ENCODE measurements at regions not wholly inside any gene's neighbourhood (a gene's known extent, or its start where the extent isn't known, plus 50 kb on each side); places are given as distances from the start of the nearest gene placed in this dataset.

- Histone ChIP-seq H3K9ac (replicated peaks in 1 of 4; ENCODE audit: extremely low read depth in 1 of 4, low read depth in 3 of 4, low read length in 3 of 4) (no peak overlapping the region), H4K8ac (ENCODE audit: extremely low read depth, insufficient read depth, low read length) (no peak overlapping the region), H3K4me2 (ENCODE audit: insufficient read depth in 1 of 2, low read depth in 2 of 2, low read length in 2 of 2) (no peak overlapping the region; a peak in 1 of 4 replicates), H3K27me3 (replicated peaks in 1 of 4; ENCODE audit: control insufficient read depth in 3 of 4, extremely low read depth in 1 of 4, insufficient read depth in 3 of 4, low read length in 3 of 4) (no peaks in the 10 kb centered on the region), H3K36me3 (ENCODE audit: control insufficient read depth in 2 of 4, insufficient read depth in 4 of 4, low read length in 3 of 4) (no peaks in the 10 kb centered on the region), H2BK120ac (replicated peaks; ENCODE audit: low read depth, low read length) (no peak overlapping the region), H2AFZ (ENCODE audit: low read length) (no peak overlapping the region), H3K79me1 (ENCODE audit: low read depth, low read length) (no peaks in the 10 kb centered on the region), H3K23ac (ENCODE audit: insufficient read length) (no peak overlapping the region), H3K56ac (replicated peaks; ENCODE audit: insufficient read length, low read depth, low read length) (no peak overlapping the region), H3K14ac (ENCODE audit: insufficient read length) (no peak overlapping the region), H3K4ac (replicated peaks; ENCODE audit: insufficient read length, low read depth, low read length) (no peak overlapping the region), H3K4me3 (ENCODE audit: extremely low read depth in 1 of 4, insufficient read depth in 2 of 4, low read depth in 3 of 4, low read length in 4 of 4) (no peak overlapping the region), H3K18ac (ENCODE audit: extremely low read depth, low read length) (no peak overlapping the region), H4K5ac (ENCODE audit: insufficient read length, low read depth, low read length) (no peak overlapping the region), H4K20me1 (replicated peaks in 1 of 2; ENCODE audit: control insufficient read depth in 1 of 2, insufficient read depth in 2 of 2, low read length in 2 of 2) (no peaks in the 10 kb centered on the region), H3K27ac (ENCODE audit: low read depth, low read length) (no peak overlapping the region), H3K4me1 (replicated peaks in 1 of 4; ENCODE audit: control insufficient read depth in 3 of 4, insufficient read depth in 4 of 4, low read length in 3 of 4) (peaks cover 0 to 8% (median 3%) of the 10 kb centered on the region in 4 experiments; a peak in 3 of 7 replicates), H3K23me2 (ENCODE audit: low read depth, low read length) (no peaks in the 10 kb centered on the region), H3K9me3 (ENCODE audit: insufficient read depth in 2 of 2, low read depth in 1 of 2, low read length in 1 of 2) (no peaks in the 10 kb centered on the region), H2BK12ac (ENCODE audit: low read depth, low read length) (no peak overlapping the region), H2AK5ac (ENCODE audit: low read depth, low read length) (no peak overlapping the region), H2BK15ac (ENCODE audit: low read length) (no peak overlapping the region), H2BK20ac (ENCODE audit: low read length) (no peak overlapping the region), H2BK5ac (ENCODE audit: low read depth, low read length) (no peak overlapping the region), H4K91ac (replicated peaks; ENCODE audit: insufficient read length, low read length) (no peak overlapping the region), H3K79me2 (ENCODE audit: control insufficient read depth in 1 of 2, insufficient read depth in 2 of 2, low read length in 2 of 2) (no peaks in the 10 kb centered on the region)
- FAIRE-seq (no peak), DNase-seq (ENCODE audit: low read depth in 1 of 2, low spot score in 2 of 2) (no peak)
- ChIA-PET POLR2A (ENCODE audit: partially characterized antibody) (no interaction called here), CTCF (ENCODE audit: partially characterized antibody) (interaction anchor here (0.6 to 4.0 kb wide), 19 partner anchors 9 to 378 kb away, joined by 3 to 49 read pairs (median 6); no protein-coding TSS in a partner anchor)
- WGBS, 2 experiments (ENCODE audit: extremely low coverage in 1 of 2, insufficient coverage in 1 of 2, insufficient read length in 1 of 2, insufficient replicate concordance in 2 of 2, low coverage in 1 of 2, low lambda C conversion rate in 2 of 2, missing lambda C conversion rate in 1 of 2): 68% methylated on average over 2 of the region's 2 CpGs; no CpG with 5 or more reads in 1 of the 2 experiments
- TF ChIP-seq CHD7 (IDR thresholded peaks at IDR 0.05; ENCODE audit: insufficient replicate concordance, low read length): no peak
These were observed 554.4 kb upstream of the TMEM132C start for GRCh38 chr12:127712561-127712960.
